ENCODE measurements at regions not wholly inside any gene's neighbourhood (a gene's known extent, or its start where the extent isn't known, plus 50 kb on each side); places are given as distances from the start of the nearest gene placed in this dataset.
"Not testable (repeated sequence)": the region's sequence is repeated elsewhere in the genome, so short reads cannot be mapped to it uniquely, and the experiment has no call there.

DNA sequence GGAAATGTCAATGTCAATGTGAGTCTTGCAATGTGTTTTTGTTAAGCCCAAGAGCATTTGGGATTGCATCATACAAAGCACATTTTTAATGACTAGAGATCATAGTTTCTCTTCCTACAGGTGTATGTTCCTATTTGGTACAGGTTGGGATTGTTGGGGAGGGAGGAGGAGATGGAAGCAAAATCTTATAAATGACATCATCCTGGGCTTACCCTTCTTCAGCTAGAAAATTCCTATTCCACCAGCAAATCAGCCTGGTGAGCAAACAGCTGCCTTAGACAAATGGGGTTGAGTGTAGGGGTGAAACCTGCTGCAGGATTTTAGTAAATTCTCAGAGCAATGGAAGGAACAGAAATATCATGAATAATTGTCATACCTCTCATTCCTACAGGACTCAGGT lies 165.3 kb upstream of the PLGLB2 start:
- intact Hi-C loops (cut with micrococcal nuclease); DNase-seq (ENCODE audit: low spot score); H3K4me1 Mint-ChIP-seq (ENCODE audit: low read depth); H3K27me3 Mint-ChIP-seq (ENCODE audit: low read depth); H3K9me3 Mint-ChIP-seq; H3K36me3 Mint-ChIP-seq (ENCODE audit: low read depth); H3K27ac Mint-ChIP-seq; H3K4me3 Mint-ChIP-seq (ENCODE audit: low read depth): not testable (repeated sequence)

DNA sequence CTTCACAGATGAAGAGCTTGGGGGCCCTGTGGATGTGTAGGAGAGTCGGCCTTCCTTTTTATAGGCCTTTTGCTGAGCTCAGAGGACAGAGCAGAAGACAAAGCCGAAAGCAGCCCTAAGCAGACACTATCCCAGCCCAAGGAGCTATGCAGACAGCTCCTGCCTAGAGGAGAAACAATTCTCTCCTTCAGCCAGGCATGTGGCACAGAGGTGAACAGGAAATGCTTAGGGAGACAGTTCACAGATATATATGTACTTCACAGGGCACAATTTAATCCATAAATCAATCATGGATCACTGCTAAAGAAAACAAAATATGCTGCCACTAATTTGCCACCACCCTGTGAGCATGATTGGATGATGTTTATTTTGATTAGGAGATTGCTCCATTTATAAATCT lies 164.5 kb upstream of the PLGLB2 start:
- H3K36me3 Mint-ChIP-seq (ENCODE audit: low read depth); H3K4me1 Mint-ChIP-seq (ENCODE audit: low read depth); H3K4me3 Mint-ChIP-seq (ENCODE audit: low read depth); H3K27ac Mint-ChIP-seq; DNase-seq (ENCODE audit: low spot score); H3K9me3 Mint-ChIP-seq; intact Hi-C loops (cut with micrococcal nuclease); H3K27me3 Mint-ChIP-seq (ENCODE audit: low read depth): not testable (repeated sequence)

DNA sequence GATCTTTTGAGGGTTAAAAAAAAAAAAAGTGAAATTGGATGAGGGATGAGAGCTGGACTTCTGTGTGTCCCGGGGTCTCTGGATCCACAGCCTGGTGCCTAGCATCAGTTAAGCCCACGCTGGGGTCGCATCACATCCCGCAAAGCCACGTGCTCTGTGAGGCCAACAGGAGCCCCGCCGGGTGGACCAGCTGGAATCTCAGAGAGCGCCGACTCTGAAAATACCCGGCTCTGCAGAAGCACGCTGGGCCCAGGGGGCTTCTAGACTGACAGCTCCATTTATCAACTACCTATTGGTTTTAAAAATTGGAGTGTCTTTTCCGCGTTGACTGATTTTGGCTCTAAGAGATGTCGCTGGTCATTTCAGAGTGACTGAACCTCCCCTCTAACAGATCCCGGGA lies 164.1 kb upstream of the PLGLB2 start:
- H3K9me3 Mint-ChIP-seq; DNase-seq (ENCODE audit: low spot score); H3K27me3 Mint-ChIP-seq (ENCODE audit: low read depth); intact Hi-C loops (cut with micrococcal nuclease); H3K36me3 Mint-ChIP-seq (ENCODE audit: low read depth); H3K4me1 Mint-ChIP-seq (ENCODE audit: low read depth); H3K27ac Mint-ChIP-seq; H3K4me3 Mint-ChIP-seq (ENCODE audit: low read depth): not testable (repeated sequence)

GRCh38 chr2:87584268-87584906 lies 163.5 kb upstream of the PLGLB2 start:
- H3K4me1 Mint-ChIP-seq (ENCODE audit: low read depth); H3K4me3 Mint-ChIP-seq (ENCODE audit: low read depth); DNase-seq (ENCODE audit: low spot score); H3K27me3 Mint-ChIP-seq (ENCODE audit: low read depth); H3K9me3 Mint-ChIP-seq; H3K27ac Mint-ChIP-seq; intact Hi-C loops (cut with micrococcal nuclease): not testable (repeated sequence)
- H3K36me3 Mint-ChIP-seq (ENCODE audit: low read depth), result peaks cover 10% of the 10 kb centered on the region

DNA sequence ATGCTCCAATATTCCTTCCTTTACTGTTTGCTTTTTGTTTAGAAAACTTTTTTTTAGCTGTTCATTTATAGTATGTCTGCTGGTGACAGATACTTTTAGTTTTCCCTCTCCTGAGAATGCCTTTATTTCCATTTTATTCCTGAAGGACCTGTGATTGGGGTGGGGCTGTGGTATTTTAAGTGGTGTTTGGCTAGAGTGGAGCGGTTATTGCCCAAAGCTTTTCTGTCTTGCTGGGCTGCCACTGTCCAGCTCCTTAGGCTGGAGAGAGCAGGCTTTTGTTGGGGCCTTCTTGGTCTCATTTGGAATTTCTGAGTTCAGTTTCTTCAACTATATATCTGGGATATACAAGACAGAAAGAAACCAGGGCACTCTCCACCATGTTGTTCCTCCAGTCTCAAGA lies 160.0 kb upstream of the PLGLB2 start:
- H3K4me3 Mint-ChIP-seq (ENCODE audit: low read depth); H3K27me3 Mint-ChIP-seq (ENCODE audit: low read depth); DNase-seq (ENCODE audit: low spot score); H3K4me1 Mint-ChIP-seq (ENCODE audit: low read depth); H3K27ac Mint-ChIP-seq; intact Hi-C loops (cut with micrococcal nuclease): not testable (repeated sequence)
- Mint-ChIP-seq H3K36me3 (ENCODE audit: low read depth) (peaks cover 21% of the 10 kb centered on the region), H3K9me3 (peaks cover 13% of the 10 kb centered on the region)

- H3K27ac Mint-ChIP-seq; H3K4me1 Mint-ChIP-seq (ENCODE audit: low read depth); DNase-seq (ENCODE audit: low spot score); H3K4me3 Mint-ChIP-seq (ENCODE audit: low read depth); intact Hi-C loops (cut with micrococcal nuclease); H3K27me3 Mint-ChIP-seq (ENCODE audit: low read depth): not testable (repeated sequence)
- peaks cover 15% of the 10 kb centered on the region for H3K36me3 Mint-ChIP-seq (ENCODE audit: low read depth)
- peaks cover 13% of the 10 kb centered on the region for H3K9me3 Mint-ChIP-seq
These were observed 154.9 kb upstream of the PLGLB2 start for GRCh38 chr2:87592974-87593373.

DNA sequence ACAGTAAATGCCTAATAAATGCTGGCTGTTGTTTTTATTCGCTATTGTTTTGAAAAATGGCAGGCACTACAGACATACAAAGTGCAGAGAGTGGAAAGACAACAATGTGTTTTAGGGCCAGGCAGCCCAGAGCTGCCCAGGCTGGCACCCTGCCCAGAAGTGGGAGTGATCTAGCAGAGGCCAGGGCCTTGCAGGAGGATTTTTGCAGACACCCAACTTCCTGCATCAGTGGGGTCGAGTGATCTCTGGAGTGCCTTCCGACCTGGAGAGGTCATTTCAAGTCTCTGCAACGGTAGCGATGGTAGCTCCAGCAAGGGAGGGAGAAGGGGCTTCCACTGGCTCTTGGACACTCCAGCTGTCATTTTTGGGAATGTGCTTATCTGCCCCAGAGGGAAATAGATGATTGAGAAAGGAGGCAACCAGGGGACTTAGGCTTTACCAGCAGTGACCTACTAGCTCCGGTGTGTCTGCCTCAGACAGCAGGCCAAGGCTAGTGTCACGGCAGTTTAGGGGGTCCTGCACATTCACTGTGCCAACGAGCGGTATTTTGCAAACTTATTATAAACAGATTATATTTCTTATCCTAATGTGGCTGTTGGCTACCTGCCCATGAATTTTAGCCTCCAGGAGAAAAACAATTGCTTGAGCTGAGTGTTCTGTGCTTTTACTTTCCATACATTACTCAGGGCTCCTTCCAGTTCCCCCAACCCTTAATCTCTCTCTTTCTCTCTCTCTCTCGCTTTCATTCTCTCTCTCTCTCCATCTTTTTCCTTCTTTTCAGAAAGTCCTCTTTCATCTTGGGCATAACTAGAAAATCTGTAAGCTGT lies 153.9 kb upstream of the PLGLB2 start:
- H3K27me3 Mint-ChIP-seq (ENCODE audit: low read depth); H3K9me3 Mint-ChIP-seq; H3K4me3 Mint-ChIP-seq (ENCODE audit: low read depth); H3K4me1 Mint-ChIP-seq (ENCODE audit: low read depth); DNase-seq (ENCODE audit: low spot score); H3K27ac Mint-ChIP-seq; intact Hi-C loops (cut with micrococcal nuclease): not testable (repeated sequence)
- H3K36me3 Mint-ChIP-seq (ENCODE audit: low read depth), result peaks cover 11% of the 10 kb centered on the region

GRCh38 chr2:87594611-87594992 lies 153.3 kb upstream of the PLGLB2 start:
- H3K36me3 Mint-ChIP-seq (ENCODE audit: low read depth); H3K4me1 Mint-ChIP-seq (ENCODE audit: low read depth); H3K27me3 Mint-ChIP-seq (ENCODE audit: low read depth); DNase-seq (ENCODE audit: low spot score); H3K9me3 Mint-ChIP-seq; H3K27ac Mint-ChIP-seq; H3K4me3 Mint-ChIP-seq (ENCODE audit: low read depth); intact Hi-C loops (cut with micrococcal nuclease): not testable (repeated sequence)

DNA sequence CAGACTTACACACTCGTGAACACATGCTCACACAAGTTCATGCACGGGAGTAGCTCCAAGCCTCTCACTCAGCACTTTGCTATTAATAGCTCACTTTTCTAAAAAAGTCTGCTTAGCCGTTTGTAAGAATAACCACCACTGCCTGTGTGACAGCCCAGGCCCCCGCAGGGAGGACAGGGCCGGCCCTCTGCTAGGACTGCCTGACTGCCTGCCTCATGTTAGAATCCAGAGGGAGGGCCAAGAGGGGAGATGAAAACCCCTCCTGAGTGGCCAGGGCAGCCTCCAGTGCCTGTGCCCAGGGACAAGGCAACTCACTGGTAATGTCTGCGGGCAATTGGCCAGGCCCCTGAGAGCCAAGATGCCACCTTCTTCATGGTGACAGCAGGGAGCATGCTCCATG lies 152.9 kb upstream of the PLGLB2 start:
- H3K36me3 Mint-ChIP-seq (ENCODE audit: low read depth); intact Hi-C loops (cut with micrococcal nuclease); H3K4me3 Mint-ChIP-seq (ENCODE audit: low read depth); H3K9me3 Mint-ChIP-seq; H3K4me1 Mint-ChIP-seq (ENCODE audit: low read depth); H3K27ac Mint-ChIP-seq; H3K27me3 Mint-ChIP-seq (ENCODE audit: low read depth); DNase-seq (ENCODE audit: low spot score): not testable (repeated sequence)

GRCh38 chr2:87600961-87601360 lies 146.9 kb upstream of the PLGLB2 start:
- intact Hi-C loops (cut with micrococcal nuclease); H3K4me1 Mint-ChIP-seq (ENCODE audit: low read depth); H3K36me3 Mint-ChIP-seq (ENCODE audit: low read depth); DNase-seq (ENCODE audit: low spot score); H3K27ac Mint-ChIP-seq; H3K27me3 Mint-ChIP-seq (ENCODE audit: low read depth); H3K9me3 Mint-ChIP-seq; H3K4me3 Mint-ChIP-seq (ENCODE audit: low read depth): not testable (repeated sequence)

- H3K4me1 Mint-ChIP-seq (ENCODE audit: low read depth); H3K9me3 Mint-ChIP-seq; H3K27ac Mint-ChIP-seq; H3K4me3 Mint-ChIP-seq (ENCODE audit: low read depth); H3K36me3 Mint-ChIP-seq (ENCODE audit: low read depth); H3K27me3 Mint-ChIP-seq (ENCODE audit: low read depth); DNase-seq (ENCODE audit: low spot score); intact Hi-C loops (cut with micrococcal nuclease): not testable (repeated sequence)
These were observed 145.8 kb upstream of the PLGLB2 start for GRCh38 chr2:87602118-87602517.

DNA sequence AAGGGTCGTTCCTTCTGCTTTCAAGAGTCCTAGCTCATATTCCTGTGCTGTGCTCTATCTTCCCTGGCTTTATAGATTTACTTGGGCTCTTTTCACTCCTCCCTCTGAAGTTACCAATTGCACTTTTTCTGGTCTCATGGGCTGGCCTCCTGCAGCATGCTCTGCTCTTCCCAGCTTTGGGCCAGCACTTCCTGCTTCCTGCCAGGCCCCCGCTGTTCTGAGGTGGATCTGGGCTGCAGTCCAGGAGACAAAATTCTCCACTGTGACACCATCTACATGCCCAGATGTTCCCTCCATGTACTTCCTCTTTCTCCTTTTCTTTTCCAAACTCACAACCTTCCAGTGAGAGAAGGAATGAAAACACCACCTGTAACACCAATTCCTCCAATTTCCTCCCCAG lies 145.2 kb upstream of the PLGLB2 start:
- H3K27ac Mint-ChIP-seq; H3K4me3 Mint-ChIP-seq (ENCODE audit: low read depth); DNase-seq (ENCODE audit: low spot score); H3K27me3 Mint-ChIP-seq (ENCODE audit: low read depth); H3K4me1 Mint-ChIP-seq (ENCODE audit: low read depth); H3K9me3 Mint-ChIP-seq; intact Hi-C loops (cut with micrococcal nuclease); H3K36me3 Mint-ChIP-seq (ENCODE audit: low read depth): not testable (repeated sequence)

GRCh38 chr2:87603418-87604278 lies 144.2 kb upstream of the PLGLB2 start:
- H3K9me3 Mint-ChIP-seq; H3K36me3 Mint-ChIP-seq (ENCODE audit: low read depth); H3K4me1 Mint-ChIP-seq (ENCODE audit: low read depth); H3K27ac Mint-ChIP-seq; DNase-seq (ENCODE audit: low spot score); H3K4me3 Mint-ChIP-seq (ENCODE audit: low read depth); intact Hi-C loops (cut with micrococcal nuclease); H3K27me3 Mint-ChIP-seq (ENCODE audit: low read depth): not testable (repeated sequence)

Measured in activated T-helper 2 cell treated with anti-CD3 and anti-CD28 coated beads, Interferon-gamma antibody, Interleukin-2, Interleukin-4, amounts not matched to agents 10 μg/mL and 5 μg/mL and 100 μg/mL, durations not matched to agents 14 hours and 24 hours and 36 hours (primary cell).